ENCODE measurements at regions not wholly inside any gene's neighbourhood (a gene's known extent, or its start where the extent isn't known, plus 50 kb on each side); places are given as distances from the start of the nearest gene placed in this dataset.

DNA sequence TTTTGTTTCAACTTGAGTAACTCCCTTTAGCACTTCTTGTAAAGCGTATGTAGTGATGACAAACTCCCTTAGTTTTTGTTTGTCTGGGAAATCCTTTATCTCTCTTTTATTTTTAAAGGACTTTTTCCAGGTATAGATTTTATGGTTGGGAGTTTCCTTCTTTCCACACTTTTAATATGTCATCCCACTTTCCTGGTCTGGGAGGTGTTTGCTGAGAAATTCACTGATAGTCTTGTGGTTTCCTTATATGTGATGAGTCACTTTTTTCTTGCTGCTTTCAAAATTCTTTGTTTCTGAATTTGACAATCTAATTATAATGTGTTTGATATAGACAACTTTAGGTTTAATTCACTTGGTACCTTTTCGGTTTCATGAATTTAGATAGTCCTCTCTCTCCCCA, 353.9 kb downstream of the GPAT3 start:
- H3K4me3 Mint-ChIP-seq = no peak overlapping the region
- H3K4me1 Mint-ChIP-seq = peaks cover 2% of the 10 kb centered on the region
- CTCF ChIA-PET = no interaction called here
- no peak overlapping the region for H3K27ac Mint-ChIP-seq
- POLR2A ChIA-PET = no interaction called here
- H3K27me3 Mint-ChIP-seq = no peaks in the 10 kb centered on the region
- no peaks in the 10 kb centered on the region for H3K36me3 Mint-ChIP-seq (ENCODE audit: low read depth)
- no peak for DNase-seq
- H3K9me3 Mint-ChIP-seq = no peaks in the 10 kb centered on the region

DNA sequence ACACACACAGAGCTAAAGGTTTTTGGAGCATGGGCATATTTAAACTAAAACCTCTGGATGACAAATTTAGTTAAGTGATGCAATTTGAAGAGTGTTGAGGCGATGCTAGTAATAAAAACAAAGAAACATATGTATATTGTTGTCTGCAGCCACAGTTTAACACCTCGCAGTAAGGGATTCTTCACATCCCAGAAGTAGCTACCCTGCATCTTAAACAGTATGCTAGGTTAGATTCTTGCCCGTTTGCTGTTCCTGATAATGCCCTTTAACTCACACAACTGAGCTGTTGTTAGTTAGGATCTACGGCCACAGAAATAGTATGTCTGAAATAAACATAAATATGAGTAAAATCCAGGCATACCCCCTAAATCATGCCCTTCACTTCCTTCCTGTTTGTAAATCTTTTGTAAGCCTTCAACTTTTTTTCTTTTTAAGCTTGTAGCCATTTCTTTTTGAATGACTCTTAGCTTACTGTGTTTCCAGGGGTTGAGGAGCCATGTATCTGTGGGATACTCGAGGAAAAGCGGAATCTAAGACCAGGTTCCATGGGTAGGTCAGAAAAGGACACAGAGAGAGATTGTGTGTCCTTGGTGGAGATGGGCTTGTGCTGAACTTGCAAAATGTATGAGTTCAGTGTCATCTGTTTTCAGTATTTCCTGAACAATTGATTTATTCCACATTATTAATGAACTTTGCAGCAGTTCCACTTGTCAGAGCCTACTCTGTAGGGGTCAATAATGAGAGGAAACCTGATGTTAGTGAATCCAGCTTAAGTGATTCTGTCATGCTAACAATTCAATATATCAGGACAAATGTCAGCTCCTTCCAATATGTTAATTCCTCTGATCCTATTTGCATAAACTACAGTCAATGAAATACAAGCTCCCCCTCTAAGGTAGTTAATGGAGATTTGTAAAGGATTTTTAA, 349.6 kb downstream of the GPAT3 start:
- ChIA-PET CTCF (no interaction called here), POLR2A (no interaction called here)
- no peaks in the 10 kb centered on the region for H3K27me3 Mint-ChIP-seq
- no peaks in the 10 kb centered on the region for H3K36me3 Mint-ChIP-seq (ENCODE audit: low read depth)
- H3K27ac Mint-ChIP-seq = no peak overlapping the region
- DNase-seq = no peak
- H3K9me3 Mint-ChIP-seq = no peaks in the 10 kb centered on the region
- no peak overlapping the region for H3K4me3 Mint-ChIP-seq
- peaks cover 2% of the 10 kb centered on the region for H3K4me1 Mint-ChIP-seq

DNA sequence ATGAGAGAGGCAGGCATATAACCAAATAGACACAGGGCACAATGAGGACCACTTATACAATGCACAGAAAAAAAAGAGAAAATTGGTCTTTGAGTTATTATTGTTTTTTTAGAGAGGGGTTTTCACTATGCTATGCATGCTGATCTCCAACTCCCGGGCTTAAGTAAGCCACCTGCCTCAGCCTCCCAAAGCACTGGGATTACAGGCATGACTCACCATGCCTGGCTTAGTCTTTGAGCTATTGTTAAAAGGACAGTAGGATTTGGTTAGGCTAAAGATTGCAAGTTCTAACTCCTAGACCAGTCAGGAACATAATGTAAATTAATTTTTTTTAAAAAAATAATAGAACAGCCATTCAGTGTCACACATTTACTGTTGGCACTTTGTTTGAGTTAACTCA, 340.1 kb downstream of the GPAT3 start:
- H3K27ac Mint-ChIP-seq = no peak overlapping the region
- POLR2A ChIA-PET = no interaction called here
- no peaks in the 10 kb centered on the region for H3K27me3 Mint-ChIP-seq
- no peaks in the 10 kb centered on the region for H3K9me3 Mint-ChIP-seq
- DNase-seq = no peak
- no peak overlapping the region for H3K4me3 Mint-ChIP-seq
- no peaks in the 10 kb centered on the region for H3K36me3 Mint-ChIP-seq (ENCODE audit: low read depth)
- CTCF ChIA-PET = no interaction called here
- no peaks in the 10 kb centered on the region for H3K4me1 Mint-ChIP-seq

DNA sequence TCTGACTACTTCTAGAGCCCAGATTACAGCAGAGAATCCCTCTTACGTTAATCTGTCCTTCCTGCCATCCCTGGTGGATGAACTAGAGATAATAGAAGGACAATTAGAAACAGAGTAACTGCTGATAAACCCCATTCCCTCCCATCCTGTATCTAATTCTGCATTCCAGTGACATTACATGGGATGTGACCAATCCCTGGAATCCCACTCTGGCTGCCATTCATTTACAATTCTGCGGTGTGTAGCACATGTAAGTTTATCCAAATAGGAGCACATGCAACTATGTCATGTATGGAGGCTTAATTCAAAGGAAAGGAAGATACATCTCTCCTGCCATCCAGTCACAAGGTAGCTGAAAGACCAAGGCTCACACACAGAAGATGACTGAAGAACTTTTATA, 339.5 kb downstream of the GPAT3 start:
- no peaks in the 10 kb centered on the region for H3K9me3 Mint-ChIP-seq
- no peaks in the 10 kb centered on the region for H3K36me3 Mint-ChIP-seq (ENCODE audit: low read depth)
- ChIA-PET POLR2A (no interaction called here), CTCF (no interaction called here)
- no peak for DNase-seq
- no peak overlapping the region for H3K4me3 Mint-ChIP-seq
- no peaks in the 10 kb centered on the region for H3K27me3 Mint-ChIP-seq
- no peaks in the 10 kb centered on the region for H3K4me1 Mint-ChIP-seq
- no peak overlapping the region for H3K27ac Mint-ChIP-seq

DNA sequence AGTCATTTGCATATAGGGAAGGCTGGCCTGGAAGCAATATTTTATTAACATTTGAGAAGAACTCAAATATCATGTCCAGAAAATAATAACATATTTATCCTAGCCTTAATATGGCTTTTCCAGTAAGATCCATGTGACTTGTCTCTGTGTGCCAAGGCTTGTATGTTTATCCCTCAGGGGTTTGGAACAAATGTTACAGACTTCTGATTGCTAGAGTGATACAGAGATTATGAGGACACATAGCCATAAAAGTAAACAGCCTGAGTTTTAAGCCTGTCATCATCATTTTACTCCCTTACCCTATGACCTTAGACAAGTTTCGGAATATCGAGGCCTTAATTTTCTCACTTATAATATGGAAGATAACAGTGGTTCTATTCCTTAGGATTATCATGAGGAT, 338.1 kb downstream of the GPAT3 start:
- no peak for DNase-seq
- no peaks in the 10 kb centered on the region for H3K36me3 Mint-ChIP-seq (ENCODE audit: low read depth)
- H3K9me3 Mint-ChIP-seq = no peaks in the 10 kb centered on the region
- no peaks in the 10 kb centered on the region for H3K27me3 Mint-ChIP-seq
- no peak overlapping the region for H3K27ac Mint-ChIP-seq
- H3K4me3 Mint-ChIP-seq = no peak overlapping the region
- POLR2A ChIA-PET = no interaction called here
- H3K4me1 Mint-ChIP-seq = no peaks in the 10 kb centered on the region
- CTCF ChIA-PET = no interaction called here

DNA sequence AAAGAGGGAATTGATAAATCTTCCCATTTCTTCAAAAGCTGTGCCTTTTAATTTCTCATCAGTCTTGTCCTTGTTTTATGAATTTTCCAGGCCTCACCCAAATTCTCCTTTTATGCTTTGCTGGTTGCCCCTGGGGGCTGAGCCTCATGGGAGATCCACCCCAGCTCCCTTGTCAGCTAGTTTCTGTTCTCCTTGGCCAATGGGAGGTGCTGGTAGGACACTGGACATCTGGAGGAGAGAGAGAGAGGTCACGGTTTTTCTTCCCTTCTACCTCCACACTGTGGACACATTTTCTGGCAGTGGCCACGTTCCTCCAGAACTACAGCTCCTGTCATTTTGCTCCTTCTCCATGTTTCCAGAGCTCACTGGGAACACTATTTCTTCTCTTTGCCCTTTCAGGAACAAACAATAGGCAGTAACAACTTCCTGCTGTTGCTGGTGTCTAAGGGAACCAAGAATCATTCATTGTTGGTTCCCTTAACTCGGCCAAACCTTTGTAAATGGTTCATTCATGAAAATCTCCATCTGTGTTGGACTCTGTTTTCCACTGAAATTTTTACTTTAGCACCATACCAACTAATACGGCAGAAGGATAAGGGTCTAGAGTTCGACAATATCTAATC, 334.5 kb downstream of the GPAT3 start:
- CTCF ChIA-PET = no interaction called here

DNA sequence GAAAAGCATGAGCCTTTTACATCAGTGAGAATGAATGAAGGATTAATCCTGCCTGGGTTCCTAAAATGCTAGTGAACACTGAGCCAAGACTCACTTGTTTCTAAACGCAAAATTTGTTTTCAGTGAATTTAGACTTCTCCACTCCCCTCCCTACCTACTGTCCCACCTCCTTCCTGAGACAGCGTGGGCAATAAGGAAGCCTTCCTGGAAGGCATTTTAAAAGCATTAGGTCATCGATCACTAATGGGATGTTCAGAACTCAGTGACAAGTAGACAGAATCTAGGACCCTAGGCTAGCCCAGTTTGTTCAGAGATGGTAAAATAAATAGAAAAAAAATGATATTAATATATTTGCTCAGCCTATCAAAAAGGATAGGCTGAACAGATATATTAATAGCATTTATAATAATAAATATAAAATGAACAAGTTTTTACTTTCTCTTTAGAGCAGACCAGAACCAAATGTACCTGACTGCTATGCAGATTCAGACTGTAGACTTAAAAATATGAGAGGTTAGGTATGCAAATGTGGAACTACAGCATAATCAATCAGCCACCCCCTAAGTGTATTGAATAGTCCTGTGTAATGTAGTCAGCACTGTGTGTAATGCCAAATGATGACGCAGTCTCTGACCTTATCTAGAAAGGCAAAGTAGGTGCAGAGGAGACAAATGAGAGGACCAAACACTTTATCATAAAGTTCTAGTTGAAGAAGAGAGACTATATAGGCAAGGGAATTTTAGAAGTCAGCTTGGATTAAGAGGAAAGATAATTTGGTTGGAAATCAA, 331.1 kb downstream of the GPAT3 start:
- Mint-ChIP-seq H3K9me3 (no peaks in the 10 kb centered on the region), H3K27me3 (no peaks in the 10 kb centered on the region), H3K36me3 (ENCODE audit: low read depth) (no peaks in the 10 kb centered on the region), H3K27ac (no peak overlapping the region), H3K4me3 (no peak overlapping the region), H3K4me1 (no peaks in the 10 kb centered on the region)
- POLR2A ChIA-PET = no interaction called here
- CTCF ChIA-PET = no interaction called here
- no peak for DNase-seq

More for the DNA sequence above, 334.5 kb downstream of the GPAT3 start:
- H3K4me3 Mint-ChIP-seq = no peak overlapping the region
- POLR2A ChIA-PET = no interaction called here
- DNase-seq = no peak
- H3K9me3 Mint-ChIP-seq = no peaks in the 10 kb centered on the region
- no peak overlapping the region for H3K27ac Mint-ChIP-seq
- H3K36me3 Mint-ChIP-seq (ENCODE audit: low read depth) = no peaks in the 10 kb centered on the region
- no peaks in the 10 kb centered on the region for H3K27me3 Mint-ChIP-seq
- H3K4me1 Mint-ChIP-seq = no peaks in the 10 kb centered on the region

DNA sequence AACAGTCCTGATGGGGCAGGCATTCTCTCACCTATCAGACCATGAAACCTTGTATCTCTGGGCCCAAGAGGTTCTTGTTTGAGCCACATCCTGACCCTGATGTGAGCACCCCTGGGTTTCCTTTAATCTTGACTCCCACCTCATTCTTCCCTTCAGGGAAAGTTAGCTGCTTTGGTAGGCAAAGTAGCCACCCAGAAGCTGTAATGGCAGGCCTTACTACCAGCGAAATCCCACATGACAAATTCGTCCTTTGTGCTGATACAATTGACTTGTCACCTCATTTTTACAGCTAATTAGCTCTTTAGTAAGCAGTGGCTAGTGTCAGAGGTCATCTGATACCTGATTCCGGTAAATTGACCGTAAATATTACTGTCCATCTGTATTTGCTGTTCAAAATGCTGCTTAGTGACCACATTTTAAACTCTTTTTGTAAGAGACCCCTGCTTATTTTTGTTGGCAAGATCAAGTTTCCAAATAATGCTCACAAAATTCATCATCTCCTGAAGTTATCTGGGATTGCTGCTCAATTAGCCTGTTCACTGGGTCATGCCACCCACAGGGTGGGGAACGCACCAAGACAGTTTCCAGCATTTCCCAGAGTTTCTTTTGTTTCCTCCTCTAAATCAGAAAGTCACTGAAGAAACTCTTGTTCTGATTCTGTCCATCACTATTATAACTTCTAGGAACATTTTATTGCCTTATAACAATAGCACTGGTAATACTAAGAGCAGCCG, 329.7 kb downstream of the GPAT3 start:
- H3K27ac Mint-ChIP-seq = no peak overlapping the region
- no peaks in the 10 kb centered on the region for H3K27me3 Mint-ChIP-seq
- no peak for DNase-seq
- no peaks in the 10 kb centered on the region for H3K4me1 Mint-ChIP-seq
- POLR2A ChIA-PET = no interaction called here
- no peaks in the 10 kb centered on the region for H3K36me3 Mint-ChIP-seq (ENCODE audit: low read depth)
- no peaks in the 10 kb centered on the region for H3K9me3 Mint-ChIP-seq
- no peak overlapping the region for H3K4me3 Mint-ChIP-seq
- CTCF ChIA-PET = no interaction called here

DNA sequence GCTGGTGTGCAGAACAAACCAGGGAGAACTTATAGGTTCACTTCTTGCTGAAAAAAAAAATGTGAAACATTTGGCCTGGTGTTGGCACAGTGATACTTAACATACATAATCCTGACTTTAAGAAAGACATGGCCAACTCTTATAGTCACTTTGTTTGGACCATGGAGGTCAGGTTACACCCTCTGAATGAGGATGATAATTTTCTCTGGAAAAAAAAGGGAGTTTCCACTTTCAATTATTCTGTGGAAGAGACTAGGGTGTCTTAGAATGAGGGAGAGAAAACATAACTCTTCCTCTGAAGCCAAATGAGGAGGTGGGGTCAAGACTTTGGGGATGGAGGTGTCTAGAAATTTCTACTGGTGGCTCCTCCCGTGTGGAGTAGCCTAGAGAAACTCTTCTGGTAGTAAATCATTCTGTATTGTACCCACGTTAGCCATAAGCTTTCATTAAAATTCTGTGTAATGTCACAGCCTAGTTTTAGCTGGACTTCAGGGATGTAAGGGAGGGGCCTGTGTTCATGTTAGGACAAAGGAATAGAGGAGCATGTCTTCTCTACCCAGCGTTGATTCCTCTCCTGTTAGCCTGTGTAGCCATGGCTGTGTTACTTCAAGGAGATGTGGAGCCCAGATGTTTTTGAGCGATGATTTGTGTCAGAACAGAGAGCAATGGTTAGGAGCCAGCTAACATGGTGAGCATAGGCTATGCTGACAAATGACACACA, 328.3 kb downstream of the GPAT3 start:
- ChIA-PET CTCF (no interaction called here), POLR2A (no interaction called here)
- DNase-seq = no peak

DNA sequence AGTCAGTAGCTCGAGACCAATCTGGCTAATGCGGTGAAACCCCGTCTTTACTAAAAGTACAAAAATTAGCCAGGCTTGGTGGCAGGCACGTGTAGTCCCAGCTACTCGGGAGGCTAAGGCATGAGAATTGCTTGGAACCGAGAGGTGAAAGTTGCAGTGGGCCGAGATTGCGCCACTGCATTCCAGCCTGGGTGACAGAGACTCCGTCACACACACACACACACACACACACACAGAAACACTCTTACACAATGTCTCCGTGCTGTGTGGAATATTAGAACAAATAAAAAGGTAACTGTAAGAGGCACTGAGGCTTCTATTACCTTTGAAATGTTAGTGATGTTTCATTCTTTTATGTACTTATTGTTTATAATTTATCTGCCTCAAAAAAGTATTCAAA, 326.6 kb downstream of the GPAT3 start:
- CTCF ChIA-PET = no interaction called here
- Mint-ChIP-seq H3K4me1 (no peaks in the 10 kb centered on the region), H3K9me3 (no peaks in the 10 kb centered on the region), H3K36me3 (ENCODE audit: low read depth) (no peaks in the 10 kb centered on the region), H3K27me3 (no peaks in the 10 kb centered on the region), H3K4me3 (no peak overlapping the region), H3K27ac (no peak overlapping the region)
- POLR2A ChIA-PET = no interaction called here
- DNase-seq = no peak

More for the DNA sequence above, 328.3 kb downstream of the GPAT3 start:
- no peaks in the 10 kb centered on the region for H3K4me1 Mint-ChIP-seq
- H3K4me3 Mint-ChIP-seq = no peak overlapping the region
- no peaks in the 10 kb centered on the region for H3K9me3 Mint-ChIP-seq
- no peaks in the 10 kb centered on the region for H3K36me3 Mint-ChIP-seq (ENCODE audit: low read depth)
- H3K27me3 Mint-ChIP-seq = no peaks in the 10 kb centered on the region
- H3K27ac Mint-ChIP-seq = no peak overlapping the region

DNA sequence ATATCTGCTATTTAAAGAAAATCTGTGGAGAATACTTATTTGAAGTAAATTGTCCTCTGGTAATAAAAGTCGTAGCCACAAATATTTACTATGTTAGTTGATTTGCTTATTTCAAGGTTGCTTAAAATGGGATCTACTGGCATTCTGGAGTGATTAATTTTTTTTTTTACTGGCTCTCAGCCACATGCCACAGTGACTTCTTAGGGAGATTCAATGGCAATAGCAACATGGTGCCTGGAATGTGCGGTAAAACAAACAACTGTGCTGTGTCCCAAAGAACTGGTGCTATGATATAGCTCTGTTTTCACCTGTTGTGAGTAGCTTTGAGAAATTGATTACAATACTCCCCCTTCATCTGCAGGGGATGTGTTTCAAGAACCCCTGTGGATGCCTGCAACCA, 324.3 kb downstream of the GPAT3 start:
- Mint-ChIP-seq H3K36me3 (ENCODE audit: low read depth) (no peaks in the 10 kb centered on the region), H3K4me3 (no peak overlapping the region), H3K27me3 (no peaks in the 10 kb centered on the region), H3K27ac (no peak overlapping the region), H3K9me3 (no peaks in the 10 kb centered on the region), H3K4me1 (no peaks in the 10 kb centered on the region)
- ChIA-PET POLR2A (no interaction called here), CTCF (no interaction called here)
- no peak for DNase-seq

DNA sequence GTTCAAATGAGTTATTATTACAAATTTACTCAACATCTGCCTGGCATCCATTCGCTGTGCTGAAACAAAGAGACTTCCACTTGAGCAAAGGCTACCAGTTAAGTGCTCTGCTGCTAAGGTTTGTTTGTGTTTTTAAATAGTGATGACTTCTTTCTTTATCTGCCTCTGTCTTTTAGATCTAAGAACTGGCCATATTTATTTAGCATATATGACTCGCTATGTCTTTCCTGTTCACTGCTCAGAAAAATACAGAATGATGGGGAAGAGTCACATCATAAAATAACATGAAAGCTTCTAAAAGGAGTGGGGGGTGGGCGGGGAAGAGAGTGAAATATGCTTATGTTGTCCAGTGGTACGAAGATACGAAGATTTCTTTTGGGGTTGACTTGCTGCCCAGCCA, 322.2 kb downstream of the GPAT3 start:
- H3K27ac Mint-ChIP-seq = no peak overlapping the region
- CTCF ChIA-PET = interaction anchor here (0.6 kb wide), 1 partner anchor 340 kb away, joined by 3 read pairs; no protein-coding TSS in a partner anchor
- no peaks in the 10 kb centered on the region for H3K9me3 Mint-ChIP-seq
- H3K36me3 Mint-ChIP-seq (ENCODE audit: low read depth) = no peaks in the 10 kb centered on the region
- no peaks in the 10 kb centered on the region for H3K27me3 Mint-ChIP-seq
- H3K4me1 Mint-ChIP-seq = no peaks in the 10 kb centered on the region
- no peak for DNase-seq
- H3K4me3 Mint-ChIP-seq = no peak overlapping the region
- POLR2A ChIA-PET = no interaction called here

DNA sequence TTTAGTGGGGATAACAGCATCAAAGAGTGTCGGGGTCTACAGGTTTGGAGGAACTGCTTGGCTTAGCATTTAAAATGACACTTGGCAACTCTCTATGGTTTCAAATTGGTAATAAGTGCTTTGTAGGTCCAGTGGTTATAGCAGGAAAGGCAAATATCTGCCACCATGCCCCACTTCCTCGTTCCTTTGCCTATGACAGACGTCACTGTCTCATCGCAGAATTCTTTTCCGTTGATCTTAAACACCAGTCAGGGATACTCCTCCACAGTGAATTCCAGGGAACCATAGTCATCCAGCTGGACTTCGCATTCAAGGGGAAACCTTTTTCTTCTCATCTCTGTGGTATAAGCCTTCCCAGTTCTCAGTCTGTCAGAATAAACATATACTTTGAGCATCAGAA, 319.1 kb downstream of the GPAT3 start:
- no peaks in the 10 kb centered on the region for H3K9me3 Mint-ChIP-seq
- CTCF ChIA-PET = no interaction called here
- no peak overlapping the region for H3K4me3 Mint-ChIP-seq
- no peaks in the 10 kb centered on the region for H3K4me1 Mint-ChIP-seq
- no peak overlapping the region for H3K27ac Mint-ChIP-seq
- DNase-seq = no peak
- no peaks in the 10 kb centered on the region for H3K27me3 Mint-ChIP-seq
- H3K36me3 Mint-ChIP-seq (ENCODE audit: low read depth) = no peaks in the 10 kb centered on the region
- POLR2A ChIA-PET = no interaction called here

Data from activated CD4-positive, alpha-beta memory T cell treated with anti-CD3 and anti-CD28 coated beads, Interleukin-2, amount 10 ng/mL, durations not matched to agents 7 days and 5 days (primary cell).